HS-5 (cell line): ENCODE measurements at regions not wholly inside any gene's neighbourhood (a gene's known extent, or its start where the extent isn't known, plus 50 kb on each side); places are given as distances from the start of the nearest gene placed in this dataset.

Experiments
- DNase-seq: peaks from one replicate; pipeline ENCODE4 v3.0.0-alpha.2; 2012; ENCODE audit warnings: low read depth

DNA sequence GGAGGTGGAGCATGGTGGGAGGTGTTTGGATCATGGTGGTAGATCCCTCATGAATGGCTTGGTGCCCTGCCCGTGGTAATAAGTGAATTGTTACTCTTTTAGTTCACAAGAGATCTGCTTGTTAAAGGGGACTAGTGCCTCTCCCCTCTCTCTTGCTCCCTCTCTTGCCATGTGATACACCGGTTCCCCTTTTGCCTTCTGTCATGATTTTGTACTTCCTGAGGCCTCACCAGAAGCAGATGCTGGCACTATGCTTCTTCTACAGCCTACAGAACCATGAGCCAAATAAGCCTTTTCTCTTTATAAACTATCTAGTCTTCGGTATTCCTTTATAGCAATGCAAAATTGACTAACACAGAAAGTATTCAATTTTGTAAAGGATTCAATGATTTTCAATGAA is 817.1 kb downstream of the TLR4 start:
- DNase-seq, result no peak

DNA sequence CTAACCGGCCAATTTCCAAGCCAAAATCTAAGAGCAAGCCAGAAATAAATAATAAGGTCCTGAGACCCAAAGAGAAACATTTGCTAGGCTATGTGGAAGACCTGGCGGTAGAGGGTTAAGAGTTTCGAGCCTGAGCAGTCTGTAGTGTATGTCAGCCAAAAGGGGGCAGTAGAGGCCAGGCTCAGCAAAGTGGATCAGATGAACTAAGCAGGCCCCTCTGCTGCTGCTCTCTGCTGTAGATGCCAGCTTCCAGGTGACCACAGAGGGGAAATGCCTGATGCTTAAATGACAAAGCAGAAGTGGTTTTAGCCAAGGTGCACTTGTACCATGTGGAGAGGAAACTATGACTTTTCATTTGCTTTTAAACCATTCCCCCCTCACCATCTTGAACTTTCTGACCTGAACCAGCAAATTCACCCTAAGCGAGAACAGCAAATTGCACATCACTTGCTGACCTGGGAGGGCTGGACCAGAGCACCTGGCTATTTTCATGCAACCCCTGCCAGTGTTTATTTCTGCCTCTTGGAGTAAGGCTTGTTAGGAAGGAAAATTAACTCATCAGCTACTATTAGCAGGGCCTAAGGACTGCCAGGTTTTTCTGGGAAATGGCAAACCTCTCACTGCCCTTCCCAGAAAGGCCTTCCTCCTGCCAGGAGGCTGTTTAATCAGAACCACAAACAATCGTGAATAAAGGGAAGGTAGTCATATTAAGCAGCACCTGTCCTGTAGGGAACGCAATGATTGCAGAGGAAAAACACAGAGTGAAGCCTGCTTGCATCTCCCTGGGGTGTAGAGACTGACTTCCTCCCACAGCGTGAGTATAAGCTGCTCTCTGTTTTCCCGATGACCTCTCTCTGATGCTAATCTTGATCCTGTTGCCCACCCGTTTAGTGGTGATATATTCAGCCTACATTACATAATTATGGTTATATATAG is 818.2 kb downstream of the TLR4 start:
- DNase-seq, result no peak

DNA sequence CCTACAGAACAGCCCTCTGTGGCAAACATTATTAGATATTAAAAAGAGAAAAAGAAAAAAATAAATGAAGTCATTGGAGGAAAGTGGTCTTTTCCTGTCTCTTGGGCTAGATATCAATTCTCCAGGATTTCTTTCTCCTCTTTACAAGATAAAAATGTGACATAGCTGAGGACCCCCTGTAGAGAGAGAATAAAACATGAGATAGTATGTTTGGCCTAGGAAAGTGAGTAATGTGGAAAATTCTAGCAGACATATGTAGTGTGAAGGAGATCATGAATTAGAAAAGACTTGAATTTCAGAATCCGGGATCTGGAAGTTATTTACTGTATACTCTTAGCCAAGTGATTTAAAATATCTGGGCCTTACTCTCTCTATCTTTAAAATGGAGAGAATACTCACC is 823.1 kb downstream of the TLR4 start:
- no peak for DNase-seq

DNA sequence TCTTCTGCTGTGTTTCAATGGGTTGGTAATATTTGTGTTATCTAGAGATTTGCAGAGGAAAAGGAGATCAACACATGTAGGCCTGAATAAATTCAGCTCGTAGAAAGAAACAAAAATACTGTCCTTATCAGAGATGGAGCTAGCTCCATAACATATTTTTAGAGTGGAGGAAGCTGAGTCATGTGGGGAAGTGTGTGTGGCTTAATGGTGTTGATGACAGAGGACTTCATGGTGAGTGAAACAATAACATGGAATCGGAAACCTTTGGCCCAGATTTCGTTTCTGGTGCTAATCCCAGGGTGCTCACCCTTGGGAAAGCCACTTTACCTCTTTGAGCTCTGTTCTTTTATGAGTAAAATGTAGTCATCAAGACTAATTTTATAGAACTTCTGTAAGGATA is 825.0 kb downstream of the TLR4 start:
- no peak for DNase-seq

DNA sequence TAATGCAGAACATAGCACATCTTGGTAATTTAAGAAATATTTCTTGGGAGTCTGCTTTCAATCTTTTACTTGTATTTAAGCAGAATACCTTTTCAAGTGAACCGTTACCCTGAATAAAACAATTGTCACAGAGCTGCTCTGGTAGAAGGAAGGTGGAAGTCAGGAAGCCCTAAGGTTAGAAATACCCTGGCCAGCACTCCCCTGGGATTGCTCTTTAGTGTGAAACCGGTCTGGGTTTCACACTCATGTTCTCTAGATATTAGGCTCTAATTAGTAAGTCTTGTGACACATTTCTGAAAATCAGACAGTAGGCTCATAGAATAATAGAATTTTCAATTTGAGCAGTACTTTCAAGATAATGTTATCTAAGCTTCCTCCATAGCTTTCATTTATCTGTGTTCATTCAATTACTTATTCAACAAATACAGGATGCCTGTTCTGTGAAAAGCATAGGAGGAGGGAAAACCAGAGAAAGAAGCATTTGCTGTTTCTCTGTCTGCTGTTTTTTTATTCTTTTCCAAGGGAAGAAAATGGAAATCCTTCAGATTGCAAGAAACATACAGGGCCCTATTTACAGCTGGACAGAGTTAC is 825.5 kb downstream of the TLR4 start:
- no peak for DNase-seq

DNA sequence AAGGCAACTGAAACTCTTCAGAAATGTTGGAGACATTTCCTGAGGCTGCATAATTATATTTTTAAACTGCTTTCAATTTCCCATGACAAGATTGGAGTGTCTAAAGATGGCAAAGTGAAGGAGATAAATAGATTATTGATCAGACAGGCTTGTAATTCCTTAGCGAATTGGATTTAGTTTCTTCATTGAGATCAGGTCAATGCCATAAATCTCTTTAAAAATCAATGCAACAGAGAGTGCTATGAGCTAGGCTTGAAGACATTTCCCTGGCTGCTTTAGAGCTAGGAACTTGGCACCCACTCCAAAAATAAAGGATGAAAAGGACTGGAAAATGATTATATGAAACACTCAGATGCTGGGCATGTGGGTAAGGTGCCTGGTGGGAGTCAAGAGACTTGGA is 828.4 kb downstream of the TLR4 start:
- no peak for DNase-seq

DNA sequence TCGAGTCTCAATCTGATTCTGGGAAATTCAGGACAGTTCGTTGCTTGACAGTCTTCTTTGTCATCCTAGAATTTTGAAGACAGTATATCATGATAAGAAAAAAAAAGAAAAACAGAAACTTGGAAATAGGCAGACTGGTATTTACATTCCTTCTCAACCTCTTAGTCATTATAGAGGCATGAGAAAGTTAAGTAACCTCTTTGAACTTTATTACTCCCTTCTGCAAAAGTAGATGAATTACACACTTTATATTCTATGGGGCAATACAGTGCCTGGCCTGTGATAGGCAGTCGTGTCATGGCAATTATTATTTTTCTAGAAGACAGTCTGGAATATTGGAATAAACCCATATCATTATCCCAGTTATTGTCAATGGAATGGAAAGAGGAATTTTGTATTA is 828.9 kb downstream of the TLR4 start:
- DNase-seq, result no peak

DNA sequence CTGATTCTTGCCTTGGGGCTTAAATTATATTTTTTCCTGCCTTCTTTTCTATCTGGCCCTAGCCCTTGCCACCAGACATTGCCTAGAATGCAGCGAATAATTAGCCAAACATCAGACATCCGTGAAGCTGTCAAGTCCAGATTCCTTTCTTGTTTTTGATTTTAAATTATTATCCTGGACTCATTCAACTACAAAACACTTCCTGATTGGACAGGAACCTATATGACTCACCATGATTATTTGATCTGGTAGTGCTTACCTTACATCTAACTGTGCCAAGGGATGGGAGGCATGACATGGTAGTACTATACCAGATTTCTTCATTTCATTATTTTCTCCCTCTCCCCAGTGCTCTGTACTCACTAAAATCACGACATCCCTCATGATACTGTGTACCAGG is 829.6 kb downstream of the TLR4 start:
- no peak for DNase-seq

DNA sequence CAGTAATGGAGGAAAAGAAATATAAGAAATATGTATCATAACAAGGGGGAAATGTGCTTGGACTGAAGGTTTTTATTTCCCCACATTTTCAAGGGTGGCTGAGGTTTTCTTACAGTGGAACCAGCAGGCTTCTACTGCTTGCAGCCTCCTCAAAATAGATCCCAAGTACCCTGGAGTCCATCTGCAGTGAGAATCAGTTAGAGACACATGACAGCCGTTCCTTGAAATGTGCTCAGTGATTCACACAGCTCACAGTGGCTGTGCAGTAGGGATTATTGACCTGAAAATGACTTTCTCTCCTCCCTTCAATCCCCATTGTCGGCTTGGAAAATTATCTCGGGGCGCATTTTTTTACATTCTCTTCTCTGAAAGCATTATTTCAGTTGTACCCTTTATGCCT is 832.0 kb downstream of the TLR4 start:
- no peak for DNase-seq

DNA sequence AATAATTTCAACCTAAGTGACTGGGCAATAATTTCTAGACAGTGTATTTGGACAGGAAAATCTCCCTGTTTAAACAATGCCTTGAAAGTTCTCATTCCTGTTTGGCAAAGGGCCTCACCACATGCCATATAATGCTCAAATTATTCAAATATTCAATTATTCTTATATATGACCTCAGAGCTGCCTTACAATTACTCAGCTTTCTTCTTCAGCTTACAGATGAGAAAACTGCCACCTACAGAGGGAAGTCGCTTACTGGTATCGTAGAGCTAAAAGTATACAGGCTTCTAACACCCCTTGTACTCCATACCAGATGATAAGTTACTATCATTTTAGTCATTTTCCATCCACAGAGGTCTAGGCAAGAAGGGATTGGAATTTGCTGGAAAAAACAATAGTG is 830.3 kb downstream of the BRINP1 start:
- no peak for DNase-seq

DNA sequence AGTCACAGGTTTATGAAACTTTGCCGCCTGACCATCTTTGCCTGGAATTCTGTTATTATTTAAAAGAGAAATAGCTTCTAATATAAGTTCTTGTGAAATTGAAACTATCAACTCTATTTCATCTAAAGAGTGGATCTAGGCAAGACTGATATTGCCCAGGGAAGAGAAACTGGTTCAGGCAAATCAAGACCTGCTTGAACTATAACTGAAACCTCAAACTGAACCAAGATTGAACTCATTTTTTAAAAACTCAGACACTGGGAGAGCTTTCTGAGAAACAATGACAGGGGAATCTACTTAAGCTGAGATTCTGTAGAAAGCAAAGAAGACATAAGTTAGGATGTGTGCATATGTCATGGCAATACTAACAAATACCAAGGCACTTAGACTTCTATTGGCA is 815.8 kb downstream of the BRINP1 start:
- no peak for DNase-seq

DNA sequence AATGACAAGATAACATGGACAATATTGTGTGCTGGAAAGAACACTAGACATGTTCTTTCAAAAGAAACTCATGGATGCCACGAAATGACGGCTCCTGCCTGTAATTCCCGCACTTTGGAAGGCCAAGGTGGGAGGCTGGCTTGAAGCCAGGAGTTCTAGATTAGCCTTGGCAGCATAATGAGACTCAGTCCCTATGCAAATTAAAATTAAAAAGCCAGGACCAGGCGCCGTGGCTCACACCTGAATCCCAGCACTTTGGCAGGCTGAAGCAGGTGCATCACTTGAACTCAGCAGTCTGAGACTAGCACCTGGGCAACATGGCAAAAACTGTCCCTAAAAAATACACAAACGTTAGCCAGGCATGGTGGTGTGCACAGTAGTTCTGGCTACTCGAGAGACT is 814.2 kb downstream of the BRINP1 start:
- no peak for DNase-seq

DNA sequence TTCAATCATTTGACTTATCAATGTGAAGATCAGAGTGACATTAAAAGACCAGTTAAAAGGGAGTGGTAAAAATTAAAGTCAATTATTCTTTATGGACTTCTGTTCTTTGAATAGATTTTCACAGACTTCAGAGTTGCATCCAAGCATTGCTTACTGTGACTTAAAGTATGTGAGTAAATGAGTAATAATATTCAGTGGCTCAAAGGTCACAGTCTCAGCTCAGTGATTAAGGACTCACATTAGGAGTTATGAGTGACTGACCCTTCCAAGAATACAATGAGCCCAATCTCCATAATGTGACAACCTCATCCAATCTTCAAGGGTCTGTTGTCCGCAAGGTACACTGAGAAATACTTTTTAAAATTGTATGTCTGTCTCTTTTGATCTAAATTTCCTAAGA is 811.2 kb downstream of the BRINP1 start:
- no peak for DNase-seq

DNA sequence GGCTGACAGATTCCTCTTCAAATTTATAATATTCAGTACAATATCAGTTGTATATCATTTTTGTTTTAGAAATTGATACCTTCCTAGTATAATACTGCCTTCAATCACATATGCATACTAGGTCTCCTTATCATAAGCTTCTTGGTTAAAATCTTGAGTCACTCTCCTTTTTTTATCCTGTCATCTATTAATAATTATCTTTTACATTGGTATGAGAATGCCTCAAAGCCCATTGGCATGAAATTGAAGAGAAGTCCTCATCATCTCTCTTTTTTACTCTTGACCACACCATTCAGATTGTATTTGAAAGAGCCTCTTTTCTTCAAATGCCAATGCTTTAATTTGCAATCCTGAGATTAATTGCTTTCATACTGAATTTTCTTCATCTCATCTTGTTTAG is 810.3 kb downstream of the BRINP1 start:
- DNase-seq, result no peak

DNA sequence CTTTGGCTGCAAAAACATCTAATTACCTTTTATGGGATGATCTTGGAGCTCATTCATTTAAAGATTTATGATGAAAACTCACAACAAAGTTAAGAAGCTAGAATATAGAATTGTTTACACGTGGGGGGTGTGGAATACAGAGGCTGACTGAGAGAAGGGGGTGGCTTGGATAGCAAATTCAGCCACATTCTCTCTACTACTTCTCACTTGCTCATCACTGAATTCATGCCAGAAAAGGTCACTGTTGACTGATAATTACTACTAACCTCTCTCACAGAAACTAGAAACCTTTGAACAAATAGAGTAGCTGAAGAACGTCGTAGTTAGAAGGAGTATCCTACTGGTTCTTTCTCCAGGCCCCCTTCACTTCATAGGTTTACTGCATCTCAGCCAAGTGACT is 808.2 kb downstream of the BRINP1 start:
- no peak for DNase-seq

DNA sequence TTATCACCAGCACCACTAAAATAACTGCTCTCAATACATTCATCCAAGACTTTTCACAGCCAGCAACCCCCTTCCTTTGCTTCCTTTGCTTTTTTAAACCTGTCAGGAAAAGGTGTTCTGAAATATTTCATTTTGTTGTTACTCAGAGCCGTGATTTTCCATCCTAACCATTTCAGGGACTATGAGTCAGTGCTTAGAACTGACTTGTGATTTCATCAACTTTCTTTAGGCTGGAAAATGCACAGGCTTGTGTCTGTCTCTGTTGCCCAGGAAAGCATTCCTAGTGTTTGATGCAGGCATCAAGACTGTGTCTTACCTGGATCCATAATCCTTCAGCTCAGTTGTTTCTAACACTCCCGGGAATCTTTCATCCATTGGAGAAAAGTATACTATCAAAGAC is 805.6 kb downstream of the BRINP1 start:
- DNase-seq, result no peak

DNA sequence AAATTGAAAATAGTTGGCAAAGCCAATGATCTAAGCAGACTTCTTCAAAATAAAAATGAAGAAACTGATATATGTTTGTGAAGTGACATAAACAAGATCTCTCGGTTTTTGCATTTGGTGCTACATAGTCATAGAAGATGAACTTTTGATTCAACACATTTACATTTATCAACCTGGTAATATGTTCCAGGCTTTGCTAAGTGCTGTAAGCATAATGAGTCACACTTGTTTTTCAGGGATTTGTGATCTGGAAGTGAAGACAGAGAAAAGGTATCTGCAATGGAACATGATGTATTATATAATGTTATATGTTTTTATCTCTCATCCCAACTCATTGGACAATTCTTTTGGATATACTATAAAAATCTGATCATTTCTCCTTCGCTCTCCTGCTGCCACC is 801.4 kb downstream of the BRINP1 start:
- DNase-seq, result no peak

DNA sequence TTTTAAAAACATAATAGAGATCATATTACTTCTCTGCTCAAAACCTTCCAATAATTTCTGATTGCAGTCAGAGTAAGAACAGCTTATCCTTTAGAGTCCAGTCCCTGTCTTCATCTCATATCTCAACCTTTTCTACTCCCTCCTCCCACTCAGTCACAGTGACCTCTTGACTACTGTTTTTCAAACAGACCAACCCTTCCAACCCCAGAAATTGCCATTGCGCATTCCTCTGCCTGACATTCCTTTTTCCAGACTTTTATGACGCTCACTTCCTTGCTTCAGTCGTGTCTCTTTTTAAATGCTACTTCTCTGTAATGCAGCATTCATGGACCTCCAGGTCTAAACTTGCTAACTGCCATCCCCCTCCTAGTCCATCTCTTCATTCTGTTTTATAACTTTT is 800.5 kb downstream of the BRINP1 start:
- DNase-seq, result no peak

DNA sequence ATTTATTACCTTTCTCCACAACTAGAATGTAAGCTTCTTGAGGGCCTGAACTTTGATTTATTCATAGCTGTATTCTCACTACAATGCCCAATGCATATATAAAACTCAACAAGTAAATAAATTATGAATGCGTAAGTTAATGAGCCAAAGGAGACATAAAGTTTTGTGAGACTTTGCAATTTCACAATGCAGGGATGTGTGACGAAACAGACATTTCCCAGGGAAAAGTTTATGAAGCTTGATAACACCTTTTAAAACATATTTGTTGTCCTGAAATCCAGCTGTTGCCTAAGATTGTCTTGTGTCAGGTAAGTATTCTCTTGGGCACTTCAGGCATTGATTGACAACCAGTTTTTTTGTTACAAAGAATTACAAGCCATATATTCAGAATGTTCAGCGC is 800.1 kb downstream of the BRINP1 start:
- DNase-seq, result no peak

DNA sequence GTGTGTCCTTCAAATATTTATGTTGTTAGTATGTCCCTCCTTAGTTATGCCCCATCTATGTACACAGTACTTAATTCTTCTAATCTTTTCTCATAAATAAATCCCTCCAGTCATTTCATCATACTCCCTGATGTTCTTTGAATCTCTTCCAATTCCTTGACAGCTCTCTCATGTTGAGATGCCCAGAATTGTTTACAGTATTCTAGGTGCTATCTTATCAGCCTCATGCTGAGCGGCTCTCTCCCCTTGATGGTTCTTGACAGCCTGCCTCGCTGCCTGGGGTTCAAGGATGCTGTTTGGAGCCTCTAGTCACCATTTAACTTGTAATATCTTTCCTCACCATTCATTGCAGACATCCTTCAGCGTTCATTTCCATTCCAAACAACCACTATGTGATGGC is 799.2 kb downstream of the BRINP1 start:
- DNase-seq, result no peak

DNA sequence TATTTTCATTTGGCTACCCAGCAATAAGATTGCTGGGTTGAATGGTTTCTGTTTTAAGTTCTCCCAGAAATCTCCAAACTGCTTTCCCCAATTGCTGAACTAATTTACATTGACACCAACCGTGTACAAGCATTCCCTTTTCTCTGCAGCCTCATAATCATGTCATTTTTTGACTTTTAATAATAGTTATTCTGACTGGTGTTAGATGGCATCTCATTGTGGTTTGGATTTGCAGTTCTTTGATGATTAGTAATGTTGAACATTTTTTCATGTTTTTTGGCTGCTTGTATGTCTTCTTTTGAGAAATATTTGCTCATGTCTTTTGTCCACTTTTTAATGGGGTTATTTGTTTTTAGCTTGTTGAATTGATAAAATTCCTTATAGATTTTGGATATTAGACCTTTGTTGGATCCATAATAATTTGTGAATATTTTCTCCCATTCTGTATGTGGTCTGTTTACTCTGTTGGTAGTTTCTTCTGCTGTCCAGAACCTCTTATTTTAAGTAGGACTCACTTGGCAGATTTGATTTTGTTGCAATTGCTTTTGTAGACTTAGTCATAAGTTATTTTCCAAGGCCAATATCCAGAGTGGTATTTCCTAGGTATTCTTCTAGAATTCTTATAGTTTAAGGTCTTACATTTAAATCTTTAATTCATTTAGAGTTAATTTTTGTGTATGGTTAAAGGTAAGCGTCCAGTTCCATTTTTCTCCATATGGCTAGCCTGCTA is 793.7 kb downstream of the BRINP1 start:
- no peak for DNase-seq

DNA sequence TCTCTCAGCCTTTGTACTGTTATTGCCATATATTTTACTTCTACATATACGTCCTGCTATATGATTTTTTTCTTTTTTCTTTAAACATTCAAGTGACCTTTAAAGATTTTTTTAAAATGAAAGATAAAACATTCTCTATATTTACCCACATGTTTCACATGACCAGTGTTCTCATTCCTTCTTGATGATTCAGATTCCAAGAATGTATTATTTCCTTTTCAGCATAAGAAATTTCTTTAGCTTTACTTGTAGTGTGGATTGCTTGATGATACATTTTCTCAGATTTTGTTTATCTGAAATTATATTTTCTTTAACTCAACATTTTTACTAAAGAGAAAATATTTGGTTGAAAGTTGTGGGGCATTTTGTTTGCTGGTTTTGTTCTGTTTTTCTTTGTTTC is 792.1 kb downstream of the BRINP1 start:
- peak; percentile 64 for DNase-seq

DNA sequence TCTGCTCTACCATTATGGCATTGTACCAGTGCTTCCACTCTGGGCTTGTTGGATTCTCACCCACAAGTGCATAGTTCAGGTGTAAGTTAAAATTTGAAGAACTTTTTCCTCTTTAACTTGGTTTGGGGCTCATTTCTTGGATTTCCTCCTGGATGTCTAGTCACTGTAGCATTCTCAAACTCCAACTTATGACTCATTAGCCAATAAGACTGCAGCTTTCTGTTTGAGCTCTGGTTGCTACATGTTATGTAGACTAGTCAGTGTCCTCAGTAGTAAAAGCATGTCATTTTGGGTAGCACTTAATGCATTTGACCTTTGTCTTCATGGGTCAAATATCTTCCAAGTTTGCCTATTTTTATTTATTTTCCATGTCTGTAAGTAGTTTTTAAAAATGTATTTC is 790.8 kb downstream of the BRINP1 start:
- no peak for DNase-seq
